ENCODE measurements at regions not wholly inside any gene's neighbourhood (a gene's known extent, or its start where the extent isn't known, plus 50 kb on each side); places are given as distances from the start of the nearest gene placed in this dataset.
"Not testable (repeated sequence)": the region's sequence is repeated elsewhere in the genome, so short reads cannot be mapped to it uniquely, and the experiment has no call there.

- DNase-seq (ENCODE audit: insufficient read length, low spot score) = not testable (repeated sequence)
- peak; percentile 33 for FAIRE-seq
Measured at GRCh38 chr7:112592565-112593263, 111.9 kb downstream of the LSMEM1 start.

GRCh38 chr7:112594397-112594796 is 113.6 kb downstream of the LSMEM1 start:
- FAIRE-seq = no peak

GRCh38 chr7:112596260-112596659 is 115.5 kb downstream of the LSMEM1 start:
- DNase-seq (ENCODE audit: insufficient read length, low spot score) (no peak), FAIRE-seq (no peak)

More at GRCh38 chr7:112594397-112594796, 113.6 kb downstream of the LSMEM1 start:
- no peak for DNase-seq (ENCODE audit: insufficient read length, low spot score)

- DNase-seq (ENCODE audit: insufficient read length, low spot score) (no peak), FAIRE-seq (no peak)
Measured at GRCh38 chr7:112596981-112597380, 116.2 kb downstream of the LSMEM1 start.

GRCh38 chr7:112603673-112604072 is 122.9 kb downstream of the LSMEM1 start:
- no peak for FAIRE-seq
- DNase-seq (ENCODE audit: insufficient read length, low spot score) = no peak

GRCh38 chr7:112610636-112611035 is 129.8 kb downstream of the LSMEM1 start:
- DNase-seq (ENCODE audit: insufficient read length, low spot score) = no peak
- FAIRE-seq = no peak

- FAIRE-seq (no peak), DNase-seq (ENCODE audit: insufficient read length, low spot score) (no peak)
Measured at GRCh38 chr7:112615701-112616100, 134.9 kb downstream of the LSMEM1 start.

- DNase-seq (ENCODE audit: insufficient read length, low spot score) = no peak
- FAIRE-seq = no peak
Measured at GRCh38 chr7:112616295-112616694, 135.5 kb downstream of the LSMEM1 start.

- DNase-seq (ENCODE audit: insufficient read length, low spot score) = no peak
- no peak for FAIRE-seq
Measured at GRCh38 chr7:112619343-112619742, 138.6 kb downstream of the LSMEM1 start.

GRCh38 chr7:112622159-112622715 is 141.4 kb downstream of the LSMEM1 start:
- no peak for DNase-seq (ENCODE audit: insufficient read length, low spot score)
- no peak for FAIRE-seq

GRCh38 chr7:112624416-112624815 is 143.6 kb downstream of the LSMEM1 start:
- no peak for FAIRE-seq
- no peak for DNase-seq (ENCODE audit: insufficient read length, low spot score)

- no peak for FAIRE-seq
- no peak for DNase-seq (ENCODE audit: insufficient read length, low spot score)
Measured at GRCh38 chr7:112630565-112630964, 149.8 kb downstream of the LSMEM1 start.

GRCh38 chr7:112634107-112634506 is 153.3 kb downstream of the LSMEM1 start:
- DNase-seq (ENCODE audit: insufficient read length, low spot score) = no peak
- no peak for FAIRE-seq

GRCh38 chr7:112635742-112636141 is 154.5 kb downstream of the TMEM168 start:
- DNase-seq (ENCODE audit: insufficient read length, low spot score) (no peak), FAIRE-seq (no peak)

- no peak for FAIRE-seq
- no peak for DNase-seq (ENCODE audit: insufficient read length, low spot score)
Measured at GRCh38 chr7:112638675-112639400, 151.4 kb downstream of the TMEM168 start.

GRCh38 chr7:112640685-112641084 is 149.5 kb downstream of the TMEM168 start:
- DNase-seq (ENCODE audit: insufficient read length, low spot score) (no peak), FAIRE-seq (no peak)

- no peak for FAIRE-seq
- DNase-seq (ENCODE audit: insufficient read length, low spot score) = no peak
Measured at GRCh38 chr7:112646783-112647182, 143.4 kb downstream of the TMEM168 start.

- no peak for DNase-seq (ENCODE audit: insufficient read length, low spot score)
- no peak for FAIRE-seq
Measured at GRCh38 chr7:112648781-112649180, 141.4 kb downstream of the TMEM168 start.

- DNase-seq (ENCODE audit: insufficient read length, low spot score) (no peak), FAIRE-seq (no peak)
Measured at GRCh38 chr7:112649560-112649959, 140.6 kb downstream of the TMEM168 start.

- no peak for FAIRE-seq
- no peak for DNase-seq (ENCODE audit: insufficient read length, low spot score)
Measured at GRCh38 chr7:112654322-112655216, 135.6 kb downstream of the TMEM168 start.

- DNase-seq (ENCODE audit: insufficient read length, low spot score) = no peak
- no peak for FAIRE-seq
Measured at GRCh38 chr7:112665709-112666108, 124.5 kb downstream of the TMEM168 start.

Data from GM19239 (cell line).